ENCODE measurements at regions not wholly inside any gene's neighbourhood (a gene's known extent, or its start where the extent isn't known, plus 50 kb on each side); places are given as distances from the start of the nearest gene placed in this dataset.

- ATAC-seq (ENCODE audit: insufficient read depth, low read depth) (no peak), DNase-seq (no peak)
- no peaks in the 10 kb centered on the region for H4K20me1 ChIP-seq (ENCODE audit: insufficient read depth, low read length)
- TF ChIP-seq EZH2 (IDR thresholded peaks at IDR 0.05; ENCODE audit: borderline replicate concordance, low read depth, low read length, severe bottlenecking) (no peak), CTCF (IDR thresholded peaks at IDR 0.05; ENCODE audit: borderline replicate concordance, extremely low read depth, low read length, poor library complexity, severe bottlenecking) (no peak)
- no peaks in the 10 kb centered on the region for H3K79me2 ChIP-seq (ENCODE audit: insufficient read depth, low read length)
- no peak overlapping the region for H3K27ac ChIP-seq (ENCODE audit: low read length)
- H3K27me3 ChIP-seq (ENCODE audit: insufficient read depth, low read length, poor library complexity): peaks cover 12% of the 10 kb centered on the region
- H3K4me3 ChIP-seq (ENCODE audit: low read depth in 1 of 2, low read length in 2 of 2): no peak overlapping the region
- no peaks in the 10 kb centered on the region for H3K36me3 ChIP-seq (ENCODE audit: insufficient read depth, low read length)
- no peak overlapping the region for H3K9ac ChIP-seq (ENCODE audit: low read depth, low read length)
- no peak overlapping the region for H2AFZ ChIP-seq (ENCODE audit: low read depth, low read length)
- peaks cover 3% of the 10 kb centered on the region; the same call in 1 of the 2 replicates for H3K4me1 ChIP-seq (ENCODE audit: insufficient read depth, low read length)
- no peak overlapping the region for H3K4me2 ChIP-seq (ENCODE audit: insufficient read depth, low read length)
- no peaks in the 10 kb centered on the region for H3K9me3 ChIP-seq (ENCODE audit: insufficient read depth, low read length, severe bottlenecking)
These were observed 96.1 kb upstream of the HABP2 start for GRCh38 chr10:113456741-113457140.

GRCh38 chr10:113457408-113457807 lies 95.4 kb upstream of the HABP2 start:
- Histone ChIP-seq H3K4me3 (ENCODE audit: low read depth in 1 of 2, low read length in 2 of 2) (no peak overlapping the region), H3K27me3 (ENCODE audit: insufficient read depth, low read length, poor library complexity) (peaks cover 12% of the 10 kb centered on the region), H3K9ac (ENCODE audit: low read depth, low read length) (no peak overlapping the region), H3K4me1 (ENCODE audit: insufficient read depth, low read length) (peaks cover 3% of the 10 kb centered on the region; the same call in 1 of the 2 replicates), H3K9me3 (ENCODE audit: insufficient read depth, low read length, severe bottlenecking) (no peaks in the 10 kb centered on the region), H4K20me1 (ENCODE audit: insufficient read depth, low read length) (no peaks in the 10 kb centered on the region), H3K27ac (ENCODE audit: low read length) (no peak overlapping the region), H3K4me2 (ENCODE audit: insufficient read depth, low read length) (no peak overlapping the region), H3K79me2 (ENCODE audit: insufficient read depth, low read length) (no peaks in the 10 kb centered on the region), H2AFZ (ENCODE audit: low read depth, low read length) (no peak overlapping the region), H3K36me3 (ENCODE audit: insufficient read depth, low read length) (no peaks in the 10 kb centered on the region)
- TF ChIP-seq EZH2 (IDR thresholded peaks at IDR 0.05; ENCODE audit: borderline replicate concordance, low read depth, low read length, severe bottlenecking) (no peak), CTCF (IDR thresholded peaks at IDR 0.05; ENCODE audit: borderline replicate concordance, extremely low read depth, low read length, poor library complexity, severe bottlenecking) (no peak)
- DNase-seq: no peak
- ATAC-seq (ENCODE audit: insufficient read depth, low read depth): no peak

- Histone ChIP-seq H3K27me3 (ENCODE audit: insufficient read depth, low read length, poor library complexity) (peaks cover 12% of the 10 kb centered on the region), H3K79me2 (ENCODE audit: insufficient read depth, low read length) (no peaks in the 10 kb centered on the region), H4K20me1 (ENCODE audit: insufficient read depth, low read length) (no peaks in the 10 kb centered on the region), H3K27ac (ENCODE audit: low read length) (no peak overlapping the region), H3K4me3 (ENCODE audit: low read depth in 1 of 2, low read length in 2 of 2) (no peak overlapping the region), H3K36me3 (ENCODE audit: insufficient read depth, low read length) (no peaks in the 10 kb centered on the region), H3K4me2 (ENCODE audit: insufficient read depth, low read length) (no peak overlapping the region), H3K9me3 (ENCODE audit: insufficient read depth, low read length, severe bottlenecking) (no peaks in the 10 kb centered on the region), H2AFZ (ENCODE audit: low read depth, low read length) (no peak overlapping the region), H3K4me1 (ENCODE audit: insufficient read depth, low read length) (peaks cover 3% of the 10 kb centered on the region; the same call in 1 of the 2 replicates), H3K9ac (ENCODE audit: low read depth, low read length) (no peak overlapping the region)
- ATAC-seq (ENCODE audit: insufficient read depth, low read depth): no peak
- TF ChIP-seq CTCF (IDR thresholded peaks at IDR 0.05; ENCODE audit: borderline replicate concordance, extremely low read depth, low read length, poor library complexity, severe bottlenecking) (no peak), EZH2 (IDR thresholded peaks at IDR 0.05; ENCODE audit: borderline replicate concordance, low read depth, low read length, severe bottlenecking) (no peak)
- DNase-seq: no peak
These were observed 94.4 kb upstream of the HABP2 start for GRCh38 chr10:113458451-113458850.

GRCh38 chr10:113458944-113459343 lies 93.9 kb upstream of the HABP2 start:
- TF ChIP-seq EZH2 (IDR thresholded peaks at IDR 0.05; ENCODE audit: borderline replicate concordance, low read depth, low read length, severe bottlenecking) (no peak), CTCF (IDR thresholded peaks at IDR 0.05; ENCODE audit: borderline replicate concordance, extremely low read depth, low read length, poor library complexity, severe bottlenecking) (no peak)
- Histone ChIP-seq H3K79me2 (ENCODE audit: insufficient read depth, low read length) (no peaks in the 10 kb centered on the region), H3K9me3 (ENCODE audit: insufficient read depth, low read length, severe bottlenecking) (no peaks in the 10 kb centered on the region), H3K4me1 (ENCODE audit: insufficient read depth, low read length) (peaks cover 3% of the 10 kb centered on the region; the same call in 1 of the 2 replicates), H3K27me3 (ENCODE audit: insufficient read depth, low read length, poor library complexity) (peaks cover 16% of the 10 kb centered on the region), H3K27ac (ENCODE audit: low read length) (no peak overlapping the region), H2AFZ (ENCODE audit: low read depth, low read length) (no peak overlapping the region), H3K4me3 (ENCODE audit: low read depth in 1 of 2, low read length in 2 of 2) (no peak overlapping the region), H3K4me2 (ENCODE audit: insufficient read depth, low read length) (no peak overlapping the region), H3K9ac (ENCODE audit: low read depth, low read length) (no peak overlapping the region), H3K36me3 (ENCODE audit: insufficient read depth, low read length) (no peaks in the 10 kb centered on the region), H4K20me1 (ENCODE audit: insufficient read depth, low read length) (no peaks in the 10 kb centered on the region)
- no peak for ATAC-seq (ENCODE audit: insufficient read depth, low read depth)
- DNase-seq: no peak
